Loucy (cell line): ENCODE measurements at regions not wholly inside any gene's neighbourhood (a gene's known extent, or its start where the extent isn't known, plus 50 kb on each side); places are given as distances from the start of the nearest gene placed in this dataset.

Experiments used
- CTCF ChIP-seq: fragments of 200-600 bp; sonication (generic); conservative IDR thresholded peaks from 2 replicates; pipeline ENCODE4 v1.5.1; 2014; ENCODE audit warnings: mild to moderate bottlenecking, antibody characterized with exemption, low read length
- EZH2phosphoT487 ChIP-seq: fragments of 200-600 bp; IDR thresholded peaks from 2 replicates; pipeline ENCODE4 v1.6.1; 2018; ENCODE audit warnings: antibody characterized with exemption, mild to moderate bottlenecking, moderate library complexity, borderline replicate concordance

- TF ChIP-seq CTCF (no peak), EZH2phosphoT487 (no peak)
These were observed 667.9 kb downstream of the EPM2A start for GRCh38 chr6:145067430-145067829.
